ENCODE measurements at regions not wholly inside any gene's neighbourhood (a gene's known extent, or its start where the extent isn't known, plus 50 kb on each side); places are given as distances from the start of the nearest gene placed in this dataset.

- no peak overlapping the region for H3K4me3 ChIP-seq (ENCODE audit: low read depth, low read length)
- no peak for DNase-seq (ENCODE audit: low read depth)
- TF ChIP-seq CTCF (IDR thresholded peaks at IDR 0.05; ENCODE audit: insufficient read depth, low read depth, low read length, missing control alignments), result no peak
Observed at GRCh38 chr3:13261892-13262291, 158.2 kb downstream of the NUP210 start.

- DNase-seq (ENCODE audit: low read depth), result no peak
- H3K4me3 ChIP-seq (ENCODE audit: low read depth, low read length), result no peak overlapping the region
Observed at GRCh38 chr3:13261104-13261830, 158.9 kb downstream of the NUP210 start.

GRCh38 chr3:13260259-13261103 is 159.6 kb downstream of the NUP210 start:
- no peak for TF ChIP-seq CTCF (IDR thresholded peaks at IDR 0.05; ENCODE audit: insufficient read depth, low read depth, low read length, missing control alignments)
- DNase-seq (ENCODE audit: low read depth), result no peak
- no peak overlapping the region for H3K4me3 ChIP-seq (ENCODE audit: low read depth, low read length)

More at GRCh38 chr3:13261104-13261830, 158.9 kb downstream of the NUP210 start:
- no peak for TF ChIP-seq CTCF (IDR thresholded peaks at IDR 0.05; ENCODE audit: insufficient read depth, low read depth, low read length, missing control alignments)

GRCh38 chr3:13259831-13260230 is 160.3 kb downstream of the NUP210 start:
- no peak overlapping the region for H3K4me3 ChIP-seq (ENCODE audit: low read depth, low read length)
- no peak for TF ChIP-seq CTCF (IDR thresholded peaks at IDR 0.05; ENCODE audit: insufficient read depth, low read depth, low read length, missing control alignments)
- no peak for DNase-seq (ENCODE audit: low read depth)

- no peak for TF ChIP-seq CTCF (IDR thresholded peaks at IDR 0.05; ENCODE audit: insufficient read depth, low read depth, low read length, missing control alignments)
- H3K4me3 ChIP-seq (ENCODE audit: low read depth, low read length), result no peak overlapping the region
- no peak for DNase-seq (ENCODE audit: low read depth)
Observed at GRCh38 chr3:13258986-13259514, 161.1 kb downstream of the NUP210 start.

GRCh38 chr3:13258280-13258679 is 161.8 kb downstream of the NUP210 start:
- H3K4me3 ChIP-seq (ENCODE audit: low read depth, low read length), result no peak overlapping the region
- no peak for DNase-seq (ENCODE audit: low read depth)
- no peak for TF ChIP-seq CTCF (IDR thresholded peaks at IDR 0.05; ENCODE audit: insufficient read depth, low read depth, low read length, missing control alignments)
